Endothelial cell of umbilical vein (primary cell): ENCODE measurements at regions not wholly inside any gene's neighbourhood (a gene's known extent, or its start where the extent isn't known, plus 50 kb on each side); places are given as distances from the start of the nearest gene placed in this dataset.

Experiments used
- BruUV-seq: library from RNA; stranded (reverse); fragments of 400-500 nt; replicated peaks from 2 replicates; lab custom pipeline; 2021; lab: Mats Ljungman, UMichigan
- CTCF ChIA-PET: fragments of 300-600, 350-600 bp; sonication (Branson Sonifier 250); formaldehyde crosslinking; loops from one replicate; lab custom pipeline; 2021; ENCODE audit warnings: antibody characterized with exemption, inconsistent platforms; lab: Charles Lee
- POLR2A ChIA-PET: fragments of 300-600, 350-600 bp; sonication (Branson Sonifier 250); formaldehyde crosslinking; loops from one replicate; lab custom pipeline; 2021; ENCODE audit warnings: antibody characterized with exemption, inconsistent platforms; lab: Charles Lee
- DNase-seq: peaks from one replicate; pipeline ENCODE4 v3.0.0-alpha.2; 2011; ENCODE audit warnings: low read depth, low spot score
- FAIRE-seq: peaks from 2 replicates; lab custom pipeline; 2011; peaks lifted over from hg19 to GRCh38; lab: Jason Lieb, UNC
- H2AFZ ChIP-seq: 2 replicates; pipeline ENCODE4 v1.6.0; 2012; ENCODE audit warnings: low read depth, low read length, control low read depth, inconsistent platforms
- H3K27ac ChIP-seq: 2 replicates; pipeline ENCODE4 v1.5.1; 2011; ENCODE audit warnings: low read depth, mild to moderate bottlenecking, control low read depth, low read length, moderate library complexity; ENCODE audit not compliant: insufficient read depth
- H3K27me3 ChIP-seq, 2 experiments: 2 replicates each; pipeline versions ENCODE4 v1.6.0 to v1.6.1; 2011; ENCODE audit warnings: low read length in 2 of 2, mixed read lengths in 1 of 2; ENCODE audit not compliant: control insufficient read depth in 2 of 2, insufficient read depth in 2 of 2
- H3K36me3 ChIP-seq, 2 experiments: 2 replicates in 1 of 2; 3 replicates in 1 of 2; pipeline ENCODE4 v1.5.1; 2011; ENCODE audit warnings: low read length in 2 of 2, mild to moderate bottlenecking in 1 of 2, moderate library complexity in 1 of 2; ENCODE audit not compliant: control insufficient read depth in 2 of 2, insufficient read depth in 2 of 2; ENCODE audit errors: extremely low read depth in 1 of 2
- H3K4me1 ChIP-seq: 3 replicates; pipeline ENCODE4 v1.5.1; 2011; ENCODE audit warnings: mild to moderate bottlenecking, low read length; ENCODE audit not compliant: control insufficient read depth, insufficient read depth; ENCODE audit errors: extremely low read depth
- H3K4me2 ChIP-seq: 2 replicates; pipeline ENCODE4 v1.6.1; 2011; ENCODE audit warnings: low read length, control low read depth, mixed read lengths; ENCODE audit not compliant: insufficient read depth
- H3K4me3 ChIP-seq, 3 experiments: fragments of 200-600 bp in 1 of 3; sonication (generic), shearing (Covaris generic) in 1 of 3; replicated peaks in 1 of 3; 2 replicates each; pipeline ENCODE4 v1.5.1; 2011 to 2016; ENCODE audit warnings: control low read depth in 3 of 3, low read length in 3 of 3, mild to moderate bottlenecking in 2 of 3, inconsistent platforms in 1 of 3, low read depth in 1 of 3, moderate library complexity in 1 of 3; ENCODE audit not compliant: insufficient read depth in 1 of 3
- H3K79me2 ChIP-seq: 2 replicates; pipeline ENCODE4 v1.6.0; 2012; ENCODE audit warnings: low read length, inconsistent platforms; ENCODE audit not compliant: control insufficient read depth, insufficient read depth
- H3K9ac ChIP-seq: replicated peaks from 2 replicates; pipeline ENCODE3; 2011; ENCODE audit warnings: low read length, control low read depth; ENCODE audit not compliant: insufficient read depth; ENCODE audit errors: extremely low read depth
- H3K9me1 ChIP-seq: replicated peaks from 3 replicates; pipeline ENCODE4 v1.6.0; 2011; ENCODE audit warnings: mild to moderate bottlenecking, low read length; ENCODE audit not compliant: control insufficient read depth, insufficient read depth; ENCODE audit errors: extremely low read depth
- H3K9me3 ChIP-seq: replicated peaks from 2 replicates; pipeline ENCODE4 v1.5.1; 2012; ENCODE audit warnings: low read length, inconsistent platforms; ENCODE audit not compliant: control insufficient read depth, insufficient read depth
- H4K20me1 ChIP-seq: replicated peaks from 2 replicates; pipeline ENCODE3; 2011; ENCODE audit warnings: mild to moderate bottlenecking, low read length; ENCODE audit not compliant: control insufficient read depth, insufficient read depth; ENCODE audit errors: extremely low read depth
- CTCF ChIP-seq, 2 donors: IDR thresholded peaks; 1 replicate in 1 of 2; 2 replicates in 1 of 2; pipeline ENCODE4 v1.5.1; 2011; ENCODE audit warnings: low read length in 2 of 2, mild to moderate bottlenecking in 2 of 2, moderate library complexity in 2 of 2, control low read depth in 1 of 2, inconsistent platforms in 1 of 2, low read depth in 1 of 2; ENCODE audit not compliant: insufficient read depth in 1 of 2; ENCODE audit errors: extremely low read depth in 1 of 2
- EZH2 ChIP-seq: IDR thresholded peaks from 2 replicates; pipeline ENCODE4 v1.6.1; 2012; ENCODE audit warnings: borderline replicate concordance, low read depth, mild to moderate bottlenecking, moderate library complexity, low read length, inconsistent platforms; ENCODE audit not compliant: severe bottlenecking
- FOS ChIP-seq: IDR thresholded peaks from 2 replicates; pipeline ENCODE4 v1.6.1; 2011; ENCODE audit warnings: mild to moderate bottlenecking, low read length, moderate library complexity, borderline replicate concordance; ENCODE audit not compliant: insufficient read depth
- GATA2 ChIP-seq: IDR thresholded peaks from 2 replicates; pipeline ENCODE4 v1.7.0; 2011; ENCODE audit warnings: low read depth, mild to moderate bottlenecking, moderate library complexity, mixed read lengths, low read length; ENCODE audit not compliant: insufficient read length, insufficient read depth
- JUN ChIP-seq: IDR thresholded peaks from 2 replicates; pipeline ENCODE4 v1.6.1; 2011; ENCODE audit warnings: borderline replicate concordance, low read depth; ENCODE audit not compliant: insufficient read length, insufficient read depth
- MAX ChIP-seq: IDR thresholded peaks from 2 replicates; pipeline ENCODE4 v1.6.1; 2011; ENCODE audit not compliant: insufficient read depth, insufficient read length
- MYC ChIP-seq: IDR thresholded peaks from one replicate; pipeline ENCODE4 v1.6.1; 2011; ENCODE audit warnings: mild to moderate bottlenecking, low read depth, low read length
- POLR2A ChIP-seq: IDR thresholded peaks from 2 replicates; pipeline ENCODE4 v1.6.1; 2012; ENCODE audit warnings: low read depth, mild to moderate bottlenecking, control low read depth, low read length
- POLR2AphosphoS5 ChIP-seq: IDR thresholded peaks from 2 replicates; pipeline ENCODE4 v1.6.1; 2012; ENCODE audit warnings: low read depth, mild to moderate bottlenecking, control low read depth, low read length, moderate library complexity; ENCODE audit not compliant: insufficient read depth
- dilution Hi-C: fragments of 300-500 bp; cut with MboI; formaldehyde crosslinking; loops from one replicate; pipeline ENCODE4 v1.15.0; 2019; ENCODE audit warnings: low sequenced_read_pairs; ENCODE audit not compliant: extremely low pct_ligation_motif_present
- intact Hi-C: fragments of 100-400 bp; cut with micrococcal nuclease; formaldehyde crosslinking; loops from one replicate; pipeline ENCODE4 v1.10.0; 2022

GRCh38 chr1:199742547-199742946 lies 285.0 kb upstream of the NR5A2 start:
- Histone ChIP-seq H3K9me3 (no peaks in the 10 kb centered on the region), H3K79me2 (no peaks in the 10 kb centered on the region), H3K4me2 (peak overlapping the region; percentile 49), H3K27me3 (no peaks in the 10 kb centered on the region), H3K36me3 (no peaks in the 10 kb centered on the region), H3K27ac (peak overlapping the region; percentile 81), H2AFZ (no peak overlapping the region), H3K9ac (peak overlapping the region; percentile 40), H4K20me1 (no peaks in the 10 kb centered on the region), H3K4me1 (peaks cover 16% of the 10 kb centered on the region), H3K9me1 (no peaks in the 10 kb centered on the region), H3K4me3 (no peak overlapping the region)
- FAIRE-seq (peak; percentile 94), DNase-seq (peak; percentile 86)
- intact Hi-C loops (loop anchor here (2.0 kb wide), 3 partner anchors 38 to 116 kb away; no protein-coding TSS in a partner anchor), dilution Hi-C loops (no loop called here)
- no TSS peak for BruUV-seq
- CTCF ChIA-PET = interaction anchor here (1.2 to 1.6 kb wide), 7 partner anchors 12 to 534 kb away, joined by 3 to 13 read pairs (median 4); no protein-coding TSS in a partner anchor
- POLR2A ChIA-PET = interaction anchor here (1.0 kb wide), 1 partner anchor 54 kb away, joined by 3 read pairs; no protein-coding TSS in a partner anchor
- TF ChIP-seq MAX = no peak
- TF ChIP-seq CTCF (IDR thresholded peaks at IDR 0.05; ENCODE audit: extremely low read depth in 1 of 2, insufficient read depth in 1 of 2, low read depth in 1 of 2, low read length in 2 of 2) = no peak
- no peak for TF ChIP-seq POLR2A
- peak; percentile 79 for TF ChIP-seq POLR2AphosphoS5
- no peak for TF ChIP-seq EZH2
- peak; percentile 99 for TF ChIP-seq FOS
- TF ChIP-seq JUN = peak; percentile 95
- no peak for TF ChIP-seq MYC
- peak; percentile 76 for TF ChIP-seq GATA2
